HG03139 (cell line): ENCODE measurements at regions not wholly inside any gene's neighbourhood (a gene's known extent, or its start where the extent isn't known, plus 50 kb on each side); places are given as distances from the start of the nearest gene placed in this dataset.
"Not testable (repeated sequence)": the region's sequence is repeated elsewhere in the genome, so short reads cannot be mapped to it uniquely, and the experiment has no call there.

Experiments
- ATAC-seq: cut with Tn5 transposase; IDR thresholded peaks from one replicate; pipeline ENCODE4 v1.9.1; 2021; ENCODE audit not compliant: unreplicated experiment

GRCh38 chr2:118431165-118431517 lies 342.9 kb downstream of the INSIG2 start:
- ATAC-seq = no peak

GRCh38 chr2:118430510-118431164 lies 342.4 kb downstream of the INSIG2 start:
- no peak for ATAC-seq

GRCh38 chr2:118425191-118425590 lies 336.9 kb downstream of the INSIG2 start:
- no peak for ATAC-seq

- no peak for ATAC-seq
Measured at GRCh38 chr2:118423776-118424175, 335.5 kb downstream of the INSIG2 start.

GRCh38 chr2:118421648-118422047 lies 333.4 kb downstream of the INSIG2 start:
- no peak for ATAC-seq

GRCh38 chr2:118417406-118418120 lies 329.3 kb downstream of the INSIG2 start:
- ATAC-seq = no peak

GRCh38 chr2:118415186-118415585 lies 326.9 kb downstream of the INSIG2 start:
- not testable (repeated sequence) for ATAC-seq

GRCh38 chr2:118403658-118404451 lies 315.6 kb downstream of the INSIG2 start:
- ATAC-seq = no peak

- no peak for ATAC-seq
Measured at GRCh38 chr2:118388771-118389170, 300.5 kb downstream of the INSIG2 start.

- no peak for ATAC-seq
Measured at GRCh38 chr2:118387509-118387908, 299.2 kb downstream of the INSIG2 start.

- ATAC-seq = no peak
Measured at GRCh38 chr2:118386641-118387302, 298.5 kb downstream of the INSIG2 start.

- ATAC-seq = no peak
Measured at GRCh38 chr2:118380915-118381653, 292.8 kb downstream of the INSIG2 start.

GRCh38 chr2:118375907-118376485 lies 287.7 kb downstream of the INSIG2 start:
- ATAC-seq = no peak

GRCh38 chr2:118374974-118375755 lies 286.9 kb downstream of the INSIG2 start:
- no peak for ATAC-seq

GRCh38 chr2:118372886-118373830 lies 284.9 kb downstream of the INSIG2 start:
- no peak for ATAC-seq

- no peak for ATAC-seq
Measured at GRCh38 chr2:118371515-118371914, 283.2 kb downstream of the INSIG2 start.

- ATAC-seq = not testable (repeated sequence)
Measured at GRCh38 chr2:118369521-118369920, 281.2 kb downstream of the INSIG2 start.

- no peak for ATAC-seq
Measured at GRCh38 chr2:118363604-118364003, 275.3 kb downstream of the INSIG2 start.
